ENCODE measurements at regions not wholly inside any gene's neighbourhood (a gene's known extent, or its start where the extent isn't known, plus 50 kb on each side); places are given as distances from the start of the nearest gene placed in this dataset.

DNA sequence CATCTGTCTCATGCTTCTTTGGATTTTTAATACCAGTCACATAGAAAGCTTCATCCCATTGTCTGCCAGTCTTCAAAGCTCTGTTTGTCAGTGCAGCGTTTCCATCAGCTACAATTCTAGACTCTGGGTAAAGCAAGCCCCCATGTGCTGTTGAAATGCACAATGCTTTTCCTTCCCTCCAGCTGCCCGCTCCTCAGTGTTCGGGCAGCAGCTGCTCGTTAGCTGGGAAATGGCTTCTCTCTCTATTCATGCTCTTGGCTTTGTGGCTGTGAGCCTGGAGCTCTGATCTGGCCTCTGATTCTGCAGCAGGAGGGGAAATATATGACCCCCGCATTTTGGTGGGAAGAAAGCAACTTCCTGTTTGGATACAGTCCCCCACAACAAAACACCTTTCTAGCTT is 213.0 kb upstream of the CDYL start:
- DNase-seq (ENCODE audit: low read depth in 4 of 4, low spot score in 1 of 4) = no peak

DNA sequence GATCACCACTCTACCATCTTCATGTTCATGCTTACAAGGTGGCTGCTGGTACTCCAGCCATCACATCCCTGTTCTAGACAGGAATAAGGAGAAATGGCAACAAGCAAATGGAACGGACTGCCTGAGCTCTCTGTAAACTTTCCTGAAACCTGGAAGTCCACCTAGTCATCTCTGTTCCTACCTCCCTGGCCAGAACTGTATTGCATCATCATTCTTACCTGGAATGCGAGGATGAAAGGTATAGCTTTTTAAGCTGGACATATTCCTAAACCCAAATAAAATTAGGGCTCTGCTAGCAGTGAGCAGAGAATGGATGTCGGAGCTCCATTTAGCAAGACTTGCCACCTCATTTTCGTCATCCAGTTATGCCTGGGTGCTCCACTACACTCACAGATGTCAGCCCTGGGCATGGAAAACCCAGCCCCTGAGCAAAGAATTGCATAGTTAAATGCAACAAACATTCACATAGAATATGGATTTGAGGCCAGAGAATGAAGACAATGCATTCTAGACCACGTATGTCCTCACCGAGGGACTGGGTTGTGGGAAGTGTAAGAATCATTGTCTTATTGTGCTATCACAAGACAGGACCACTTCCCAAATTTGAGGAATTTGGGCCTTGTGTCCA is 214.3 kb upstream of the CDYL start:
- no peak for DNase-seq (ENCODE audit: low read depth in 4 of 4, low spot score in 1 of 4)

DNA sequence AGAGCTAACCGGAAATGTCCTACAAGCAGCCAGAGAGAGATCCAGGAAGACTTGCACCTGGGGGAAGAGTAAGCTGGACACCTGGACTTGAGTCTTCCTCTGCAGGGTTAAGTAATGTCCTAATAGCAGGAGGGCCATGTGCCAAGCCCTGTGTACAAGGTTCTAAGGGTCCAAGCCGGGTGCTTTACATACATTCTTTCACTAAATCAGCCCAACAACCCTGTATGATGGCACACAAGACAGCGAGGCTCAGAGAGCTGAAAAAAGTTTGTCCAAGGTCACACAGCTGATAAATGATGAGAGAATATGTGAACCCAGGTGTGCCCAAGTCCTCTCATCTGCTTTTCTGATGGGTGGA is 215.1 kb upstream of the CDYL start:
- DNase-seq (ENCODE audit: low read depth in 4 of 4, low spot score in 1 of 4) = no peak

DNA sequence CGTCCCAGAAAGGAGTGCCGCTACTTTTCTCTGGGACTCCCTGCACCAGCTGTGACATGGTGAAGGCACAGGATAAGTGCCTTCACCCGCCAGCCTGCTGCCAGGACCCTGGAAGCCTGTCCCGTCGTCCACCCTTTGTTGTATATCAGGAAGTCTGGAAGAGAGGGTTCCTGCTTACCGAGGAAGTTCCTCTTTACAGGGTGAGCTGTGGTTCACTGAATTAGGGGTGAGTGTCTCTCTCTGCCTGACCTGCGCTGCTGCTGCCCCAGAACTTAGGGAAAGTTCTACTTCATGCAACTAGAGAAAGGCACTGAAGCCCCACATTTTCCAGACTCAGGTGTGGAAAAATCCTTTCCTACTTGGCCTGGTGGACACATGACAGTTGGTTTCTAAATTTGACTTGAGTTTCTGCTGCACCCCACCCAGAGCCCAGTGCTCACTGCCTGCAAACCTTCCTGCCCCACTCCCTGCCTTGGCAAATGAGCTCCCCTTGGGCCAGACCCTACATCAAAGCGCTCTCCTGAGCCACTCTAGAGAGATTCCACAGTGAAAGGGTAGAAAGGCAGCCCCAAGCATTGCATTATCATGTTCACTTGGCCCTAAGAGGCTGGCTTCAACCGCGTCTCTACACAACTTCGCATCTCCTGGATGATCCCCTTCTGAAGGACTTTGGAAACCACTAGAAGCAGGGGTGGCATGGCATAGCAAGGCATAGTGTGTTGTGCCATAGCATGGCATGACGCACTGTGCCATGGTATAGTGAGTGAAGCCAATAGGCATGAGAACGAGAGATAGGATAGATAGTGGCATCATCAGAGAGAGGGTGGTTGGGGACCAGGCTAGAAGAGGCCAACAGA is 215.8 kb upstream of the CDYL start:
- DNase-seq (ENCODE audit: low read depth in 4 of 4, low spot score in 1 of 4) = no peak

DNA sequence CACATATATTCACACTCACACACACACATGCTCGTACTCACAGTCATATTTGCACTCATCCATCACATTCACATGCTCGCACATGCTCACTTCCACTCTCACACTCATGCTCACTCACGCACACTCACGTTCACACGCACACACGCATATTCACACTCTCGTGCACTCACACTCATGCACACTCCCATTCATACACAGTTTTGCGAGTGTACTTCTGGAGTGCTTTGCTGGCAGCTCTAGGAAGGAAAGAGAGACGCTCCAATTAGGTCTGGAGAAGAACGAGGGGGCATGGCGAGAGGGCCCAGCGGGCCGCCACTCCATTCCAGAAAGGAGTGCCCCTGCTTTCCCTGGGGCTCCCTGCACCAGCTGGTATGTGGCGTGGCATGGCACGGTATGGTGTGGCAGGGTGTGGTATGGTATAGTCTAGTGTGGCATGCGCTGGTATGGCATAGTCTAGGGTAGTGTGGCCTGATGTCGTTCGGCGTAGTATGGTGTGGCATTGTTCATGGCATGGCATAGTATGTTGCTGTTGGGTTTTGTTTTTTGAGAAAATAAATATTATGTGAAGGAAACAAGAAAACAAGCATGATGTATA is 216.8 kb upstream of the CDYL start:
- DNase-seq (ENCODE audit: low read depth in 4 of 4, low spot score in 1 of 4) = no peak

DNA sequence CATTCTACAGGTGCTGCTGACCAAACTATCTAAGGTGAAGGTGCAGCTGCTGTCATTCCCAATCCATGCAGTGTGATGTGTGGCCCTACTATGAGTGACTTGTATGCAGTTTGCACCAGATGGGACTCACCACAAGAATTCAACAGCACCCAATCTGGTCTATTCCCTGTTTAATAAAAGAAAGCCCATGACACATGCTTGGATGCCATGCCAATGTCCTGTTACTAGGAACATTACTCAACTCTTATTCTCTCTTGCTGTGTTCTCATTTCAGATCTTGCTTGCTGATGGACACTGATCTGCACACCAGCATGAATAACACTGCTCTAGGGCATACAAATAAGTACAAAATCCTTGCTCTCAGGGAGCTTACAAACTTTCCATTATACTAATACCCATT is 221.6 kb upstream of the CDYL start:
- no peak for DNase-seq (ENCODE audit: low read depth in 4 of 4, low spot score in 1 of 4)

DNA sequence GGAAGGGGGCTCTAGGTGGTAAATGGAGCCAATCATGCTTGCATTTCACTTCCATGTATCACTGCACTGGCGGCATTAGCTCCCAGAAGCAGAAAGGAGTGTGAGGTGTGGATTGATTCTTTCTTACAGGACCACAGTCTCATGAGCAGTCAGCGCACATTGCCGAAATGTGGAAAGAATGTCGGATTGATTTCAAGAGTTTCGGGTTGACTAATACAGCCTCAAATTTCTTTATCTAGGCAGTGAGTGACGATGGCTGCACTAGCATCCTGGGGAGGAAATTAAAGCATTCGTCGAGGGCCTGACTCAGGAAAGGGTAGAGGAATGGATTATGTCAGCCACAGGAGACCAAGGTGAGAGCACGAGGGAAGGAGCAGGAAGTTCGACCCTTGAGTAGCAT is 222.8 kb upstream of the CDYL start:
- DNase-seq (ENCODE audit: low read depth in 4 of 4, low spot score in 1 of 4) = no peak

DNA sequence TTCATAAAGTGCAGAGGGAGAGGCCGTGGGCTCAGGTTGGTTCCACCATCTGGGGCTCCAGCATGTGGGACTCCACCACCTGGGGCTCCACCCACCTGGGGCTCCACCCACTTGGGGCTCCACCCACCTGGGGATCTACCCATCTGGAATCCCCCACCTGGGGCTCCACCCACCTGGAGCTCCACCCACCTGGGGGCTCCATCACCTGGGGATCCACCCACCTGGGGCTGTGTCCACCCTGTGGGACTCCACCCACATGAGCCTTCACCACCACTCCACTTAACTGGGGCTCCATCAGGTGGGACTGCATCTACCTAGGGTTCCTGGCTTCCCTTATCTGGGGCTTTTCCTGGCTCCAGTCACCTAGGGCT is 226.0 kb upstream of the CDYL start:
- no peak for DNase-seq (ENCODE audit: low read depth in 4 of 4, low spot score in 1 of 4)

DNA sequence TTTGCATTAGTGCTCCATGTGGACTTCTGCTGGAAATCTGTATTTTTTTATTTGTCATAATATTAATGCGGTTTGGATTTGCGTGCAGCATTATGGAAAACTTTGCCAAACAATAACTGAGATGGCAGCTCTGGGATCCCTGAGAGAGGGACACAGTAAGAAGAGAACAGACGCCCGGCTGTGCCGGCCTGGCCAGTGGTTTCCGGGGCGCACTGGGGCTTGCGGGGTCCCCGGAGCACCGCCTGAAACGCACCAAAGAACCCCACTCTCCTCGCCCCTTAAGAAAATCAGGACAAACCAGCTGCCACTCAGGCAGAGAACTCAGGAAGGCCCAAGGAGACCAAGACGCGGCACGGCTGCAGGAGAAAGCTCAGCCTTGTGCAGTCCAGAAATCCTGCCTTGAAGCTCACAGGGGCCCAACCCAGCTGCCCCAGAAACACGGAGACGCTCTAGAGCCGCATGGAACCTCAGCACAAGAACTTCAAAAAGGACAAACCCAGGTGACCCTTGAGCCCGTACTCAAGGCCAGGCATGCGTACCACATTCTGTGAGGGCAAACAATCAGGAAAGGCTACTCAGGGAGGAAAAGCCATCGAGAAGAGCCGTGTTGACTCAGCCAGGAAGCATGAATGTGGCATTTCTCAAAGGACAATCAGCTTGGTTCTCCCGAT is 226.5 kb upstream of the CDYL start:
- no peak for DNase-seq (ENCODE audit: low read depth in 4 of 4, low spot score in 1 of 4)

DNA sequence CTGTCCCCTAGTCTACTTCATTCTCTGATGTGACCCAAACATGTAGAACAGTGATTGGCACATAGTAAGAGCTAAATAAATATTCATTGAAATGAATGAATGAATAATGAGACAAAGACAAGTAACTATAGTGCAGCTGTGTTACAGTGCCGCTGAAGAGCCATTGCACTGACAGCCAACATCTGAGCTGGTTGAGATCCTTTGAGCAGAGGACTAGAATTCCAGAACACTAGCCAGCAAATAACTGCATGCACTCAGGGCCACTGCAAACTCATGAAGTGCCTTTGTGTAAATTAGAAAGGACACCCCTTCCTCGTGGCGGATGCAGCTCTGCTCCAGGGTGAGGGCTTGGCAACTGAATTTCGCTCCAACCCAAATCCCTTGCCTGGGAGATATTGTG is 230.3 kb upstream of the CDYL start:
- DNase-seq (ENCODE audit: low read depth in 4 of 4, low spot score in 1 of 4) = no peak

DNA sequence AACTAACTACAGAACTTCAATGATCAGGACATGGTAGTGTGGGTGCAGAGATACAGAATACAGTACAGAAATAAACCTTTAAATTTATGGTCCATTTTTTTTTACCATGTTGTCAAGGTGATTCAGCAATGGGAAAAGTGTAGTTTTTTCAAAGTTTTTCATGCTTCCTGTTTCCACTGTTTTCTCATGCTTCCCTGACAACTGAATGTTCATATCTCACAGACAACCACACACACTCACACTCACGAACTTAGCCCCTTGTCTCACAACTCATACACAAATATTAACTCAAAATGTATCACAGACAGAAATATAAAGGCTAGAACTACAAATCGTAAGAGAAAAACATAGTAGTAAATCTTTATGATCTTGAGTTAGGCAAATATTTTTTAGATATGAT is 232.6 kb upstream of the CDYL start:
- DNase-seq (ENCODE audit: low read depth in 4 of 4, low spot score in 1 of 4) = no peak

DNA sequence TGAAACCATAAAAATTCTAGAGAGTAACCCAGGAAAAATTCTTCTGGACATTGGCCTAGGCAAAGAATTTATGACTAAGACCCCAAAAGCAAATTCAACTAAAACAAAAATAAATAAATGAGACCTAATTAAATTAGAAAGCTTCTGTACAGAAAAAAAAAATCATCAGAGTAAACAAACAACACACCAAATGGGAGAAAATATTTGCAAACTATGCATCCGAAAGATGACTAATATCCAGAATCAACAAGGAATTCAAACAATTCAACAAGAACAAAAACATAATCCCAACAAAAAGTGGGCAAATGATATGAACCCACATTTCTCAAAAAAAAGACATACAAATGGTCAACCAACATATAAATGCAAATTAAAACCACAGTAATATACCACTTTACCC is 242.6 kb upstream of the CDYL start:
- no peak for DNase-seq (ENCODE audit: low read depth in 4 of 4, low spot score in 1 of 4)

DNA sequence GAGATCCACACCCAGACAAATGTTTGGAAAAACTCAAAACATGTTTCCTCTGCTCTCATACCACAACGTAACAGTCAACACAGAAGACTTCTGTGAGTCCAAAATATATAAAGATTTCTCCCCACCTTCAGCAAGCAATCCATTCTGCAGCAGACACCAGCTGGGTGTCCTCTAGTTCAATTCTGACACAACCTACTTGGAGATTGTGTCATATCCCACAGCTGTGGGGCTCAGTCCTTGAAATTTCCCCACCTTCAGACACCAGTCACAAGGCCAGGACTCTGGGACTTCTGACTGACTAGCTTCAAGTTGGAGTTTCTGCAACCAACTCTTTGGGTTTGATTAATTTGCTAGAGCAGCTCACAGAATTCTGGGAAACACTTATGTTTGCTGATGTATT is 244.8 kb upstream of the CDYL start:
- DNase-seq (ENCODE audit: low read depth in 4 of 4, low spot score in 1 of 4) = no peak

DNA sequence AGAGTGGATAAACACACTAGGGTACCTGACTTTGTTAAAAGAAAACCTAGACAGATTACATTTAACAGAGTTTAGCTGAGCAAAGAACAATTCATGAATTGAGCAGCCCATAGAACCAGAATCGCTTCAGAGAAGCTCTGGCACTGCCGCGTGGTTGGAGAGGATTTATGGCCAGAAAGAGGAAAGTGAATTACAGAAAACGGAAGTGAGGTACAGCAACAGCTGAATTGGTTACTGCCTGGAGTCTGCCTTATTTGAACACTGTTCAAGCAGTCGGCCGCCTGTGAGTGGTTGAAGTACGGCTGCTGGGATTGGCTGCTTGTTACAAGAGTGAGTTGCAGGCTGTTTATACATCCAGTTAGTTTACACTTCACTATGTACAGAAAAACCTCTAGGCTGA is 253.8 kb upstream of the CDYL start:
- DNase-seq (ENCODE audit: low read depth in 4 of 4, low spot score in 1 of 4) = no peak

DNA sequence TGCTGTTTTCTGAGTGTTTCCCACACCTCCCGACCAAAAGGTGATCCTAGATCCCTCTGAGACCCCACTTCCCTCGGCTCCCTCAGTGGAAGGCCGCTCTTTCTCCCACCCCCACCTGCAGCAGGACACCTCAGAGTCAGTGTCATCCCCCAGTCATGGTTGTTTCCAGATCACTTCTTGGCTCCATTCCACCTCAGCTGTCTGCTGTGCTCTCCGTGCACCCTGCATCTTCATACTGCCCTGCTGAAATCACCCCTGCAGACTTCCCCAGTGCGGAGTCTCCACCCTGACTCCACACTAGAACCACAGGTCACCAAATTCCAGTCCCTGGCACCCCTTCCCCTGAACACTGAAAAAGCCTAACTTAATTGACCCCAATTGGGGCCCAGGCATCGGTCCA is 255.1 kb upstream of the CDYL start:
- DNase-seq (ENCODE audit: low read depth in 4 of 4, low spot score in 1 of 4) = no peak

DNA sequence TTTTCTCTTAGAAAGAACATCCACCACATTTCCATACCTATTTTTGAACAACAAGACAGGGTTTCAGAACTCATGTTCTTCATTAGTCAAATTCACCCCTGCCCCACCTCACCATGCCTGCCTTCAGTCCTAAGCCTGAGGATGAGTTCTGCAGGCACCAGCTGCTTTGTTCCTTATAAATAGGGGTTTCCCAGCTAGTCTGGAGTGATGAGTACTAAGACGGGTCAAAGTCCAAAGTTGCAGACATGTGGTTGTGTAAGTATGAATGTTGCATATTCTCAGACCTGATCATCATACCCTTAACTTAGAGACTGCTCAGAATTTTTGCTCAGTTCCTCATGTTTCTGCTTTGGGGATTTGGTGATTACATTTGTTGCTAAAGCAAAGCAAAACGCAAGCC is 257.7 kb upstream of the CDYL start:
- no peak for DNase-seq (ENCODE audit: low read depth in 4 of 4, low spot score in 1 of 4)

DNA sequence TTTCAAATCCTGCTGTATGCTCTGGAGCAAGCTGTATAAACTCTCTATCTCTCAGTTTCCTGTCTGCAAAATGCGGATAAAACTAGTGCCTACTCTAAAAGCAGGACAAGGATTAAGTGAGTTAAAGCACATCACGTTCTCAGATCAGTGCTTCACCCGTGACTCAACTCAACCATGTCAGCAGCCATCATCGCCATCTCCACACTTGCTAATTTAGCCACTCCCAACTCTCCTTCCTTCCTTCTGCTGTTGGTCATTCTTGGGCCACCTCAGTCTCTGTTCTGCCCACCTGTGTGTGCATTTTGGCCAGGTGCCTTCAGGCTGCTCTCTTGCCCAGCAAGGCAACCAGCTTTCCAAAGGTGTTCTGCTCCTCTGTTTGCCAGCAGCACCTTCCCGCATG is 260.0 kb upstream of the CDYL start:
- DNase-seq (ENCODE audit: low read depth in 4 of 4, low spot score in 1 of 4) = no peak

DNA sequence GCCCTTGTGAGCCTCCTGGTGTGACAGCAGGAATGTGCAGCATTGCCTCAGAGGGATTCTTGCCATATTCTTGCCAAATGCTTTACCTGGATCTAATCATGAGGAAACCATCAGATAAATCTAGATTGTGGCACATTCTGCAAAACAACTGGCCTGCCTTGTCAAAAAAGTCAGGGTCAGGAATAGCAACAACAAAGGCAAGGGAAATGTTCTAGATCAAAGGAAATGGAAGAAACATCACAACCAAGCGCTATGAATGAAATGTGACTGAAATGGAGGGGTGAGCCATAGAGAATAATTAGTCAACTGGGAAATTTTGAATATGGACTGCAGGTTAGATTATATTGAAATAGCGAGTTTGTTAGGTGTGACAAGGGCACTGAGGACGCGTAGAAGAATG is 262.6 kb upstream of the CDYL start:
- no peak for DNase-seq (ENCODE audit: low read depth in 4 of 4, low spot score in 1 of 4)

DNA sequence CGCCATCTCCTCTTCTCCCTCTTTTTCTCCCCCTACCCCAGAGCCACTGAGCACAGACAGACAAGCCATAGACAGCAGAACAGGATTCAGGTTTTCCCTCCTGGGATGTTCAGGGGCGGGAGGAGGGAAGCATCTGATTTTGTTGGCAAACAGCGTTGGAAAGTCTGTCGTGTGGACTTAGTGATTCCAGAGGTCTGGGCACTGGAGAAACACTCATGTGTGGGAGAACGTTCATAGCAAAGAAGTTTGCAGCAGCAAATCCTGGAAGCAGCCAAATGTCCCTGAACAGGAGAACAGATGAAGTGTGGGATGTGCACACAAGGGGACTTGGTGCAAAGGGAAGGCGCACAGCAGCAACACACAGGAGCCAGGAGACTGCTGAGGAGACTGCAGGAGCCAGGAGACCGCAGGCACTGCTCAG is 264.1 kb upstream of the CDYL start:
- DNase-seq (ENCODE audit: low read depth in 4 of 4, low spot score in 1 of 4) = no peak

DNA sequence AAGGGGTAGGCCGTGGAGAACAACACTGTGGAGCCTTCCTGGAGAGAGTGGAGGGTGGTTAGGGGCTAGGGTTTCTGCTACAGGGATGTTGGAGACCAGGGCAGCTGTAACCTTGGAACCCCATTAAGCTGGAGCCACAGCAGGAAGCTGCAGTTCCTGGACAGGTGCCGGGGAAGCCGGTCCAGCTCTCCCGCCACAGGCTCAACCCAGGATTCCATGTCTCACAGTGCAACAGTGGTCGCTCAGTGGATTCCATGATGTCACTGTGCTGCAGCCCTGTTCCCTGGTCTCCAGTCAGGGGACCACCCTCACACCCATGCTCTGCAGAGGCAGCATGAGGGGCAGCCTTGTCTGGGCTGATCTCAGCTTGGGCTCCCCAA is 264.6 kb upstream of the CDYL start:
- no peak for DNase-seq (ENCODE audit: low read depth in 4 of 4, low spot score in 1 of 4)

DNA sequence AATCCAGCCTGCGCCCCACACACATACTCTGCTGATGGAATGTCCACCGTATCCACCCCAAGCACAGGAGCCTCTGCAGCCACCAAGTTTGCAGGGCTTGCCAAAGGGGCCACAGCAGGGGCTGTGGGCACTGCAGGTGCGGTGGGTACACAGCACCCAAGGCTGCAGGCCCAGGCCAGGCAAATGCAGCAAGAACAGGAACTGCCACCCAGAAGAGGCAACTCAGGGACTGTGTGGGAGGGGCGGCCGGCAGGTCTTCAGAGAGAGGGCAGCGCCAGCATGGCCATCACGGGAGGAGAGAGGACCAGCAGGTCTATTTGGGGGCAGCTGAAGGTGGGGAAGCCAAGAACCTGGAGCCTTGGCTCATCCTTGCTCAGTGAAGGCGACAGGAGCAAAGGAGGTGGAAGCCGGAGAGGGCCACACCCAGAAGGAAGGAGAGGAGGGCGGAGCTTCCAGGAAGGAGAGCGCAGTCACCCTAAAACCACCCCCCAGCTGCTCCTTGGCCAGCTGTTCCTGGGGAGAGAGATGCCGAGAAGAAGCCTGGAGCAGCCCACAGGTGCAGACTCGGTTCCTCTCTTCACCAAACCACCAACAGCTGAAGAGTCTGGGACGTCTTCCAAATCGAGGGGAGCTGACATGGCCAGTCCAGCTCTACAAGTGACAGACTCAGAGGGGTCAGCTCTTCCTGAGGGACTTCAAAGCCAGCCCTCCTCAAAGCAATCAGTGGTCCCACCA is 265.1 kb upstream of the CDYL start:
- DNase-seq (ENCODE audit: low read depth in 4 of 4, low spot score in 1 of 4) = no peak

DNA sequence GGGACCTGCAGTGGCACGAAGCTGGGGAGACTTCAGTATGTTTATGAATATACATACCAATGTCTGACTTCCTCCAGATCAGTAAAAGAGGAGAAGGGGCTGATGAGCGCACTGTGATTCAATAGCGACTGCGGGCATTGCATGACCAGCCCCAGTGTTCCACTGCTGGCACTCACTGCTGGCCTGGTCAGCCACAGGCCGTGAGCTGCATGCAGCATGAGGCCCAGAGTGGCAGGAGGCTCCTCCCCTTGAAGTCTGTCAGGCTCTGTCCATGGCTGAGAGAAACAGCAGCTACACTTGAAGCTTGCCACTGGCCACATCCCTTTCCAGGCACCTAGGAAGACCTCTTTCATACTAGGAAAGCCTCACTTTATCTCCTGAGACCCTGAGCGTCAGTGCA is 265.9 kb upstream of the CDYL start:
- DNase-seq (ENCODE audit: low read depth in 4 of 4, low spot score in 1 of 4) = no peak

All from stimulated activated CD4-positive, alpha-beta T cell treated with anti-CD3 and anti-CD28 coated beads, Interleukin-1b, Interleukin-23, amount 100 ng/mL, for 24 hours (primary cell).